Activated naive CD4-positive, alpha-beta T cell treated with Interleukin-2 at 50 U/mL for 16 hours (primary cell): ENCODE measurements at regions not wholly inside any gene's neighbourhood (a gene's known extent, or its start where the extent isn't known, plus 50 kb on each side); places are given as distances from the start of the nearest gene placed in this dataset.

Source experiments
- DNase-seq: peaks from one replicate; pipeline ENCODE4 v3.0.0-alpha.2; 2020

DNA sequence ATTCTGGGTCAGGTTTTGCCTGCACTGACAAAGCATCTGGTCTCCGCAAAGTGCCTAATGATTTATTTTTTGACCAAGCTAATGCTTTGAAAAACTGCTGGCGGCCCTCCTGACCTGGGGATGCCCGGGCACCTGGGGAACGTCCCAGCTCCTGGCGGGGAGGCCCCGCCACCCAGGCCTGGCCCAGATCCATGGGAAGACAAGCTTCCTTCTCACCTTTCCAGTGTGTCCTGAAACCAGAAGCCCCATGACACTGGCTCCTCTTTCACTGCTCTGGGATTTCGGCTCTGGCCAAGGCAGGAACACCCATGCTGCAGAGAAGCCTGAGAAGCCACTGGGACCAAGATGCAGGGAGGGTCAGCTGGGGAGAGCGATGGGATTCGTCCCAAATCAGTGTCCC, 144.1 kb downstream of the SEC61B start:
- no peak for DNase-seq

DNA sequence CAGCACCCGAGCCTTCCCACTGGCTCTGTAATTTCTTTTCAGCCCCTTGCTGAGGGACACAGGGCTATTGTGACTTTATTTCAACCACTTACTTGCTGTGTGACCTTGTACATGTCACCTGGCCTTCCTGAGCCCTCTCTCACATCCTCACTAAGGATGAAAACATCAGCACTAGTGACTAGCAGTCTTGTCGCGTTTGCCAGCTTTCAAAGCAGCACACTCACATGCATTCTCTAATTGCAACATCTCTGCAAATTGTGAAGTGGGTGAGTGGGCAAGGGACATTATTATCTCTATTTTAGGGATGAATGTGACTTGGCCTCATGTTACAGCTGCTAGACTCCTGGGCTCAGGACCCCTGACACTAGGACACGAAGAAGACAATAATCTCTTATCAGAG, 144.5 kb downstream of the SEC61B start:
- DNase-seq: no peak

DNA sequence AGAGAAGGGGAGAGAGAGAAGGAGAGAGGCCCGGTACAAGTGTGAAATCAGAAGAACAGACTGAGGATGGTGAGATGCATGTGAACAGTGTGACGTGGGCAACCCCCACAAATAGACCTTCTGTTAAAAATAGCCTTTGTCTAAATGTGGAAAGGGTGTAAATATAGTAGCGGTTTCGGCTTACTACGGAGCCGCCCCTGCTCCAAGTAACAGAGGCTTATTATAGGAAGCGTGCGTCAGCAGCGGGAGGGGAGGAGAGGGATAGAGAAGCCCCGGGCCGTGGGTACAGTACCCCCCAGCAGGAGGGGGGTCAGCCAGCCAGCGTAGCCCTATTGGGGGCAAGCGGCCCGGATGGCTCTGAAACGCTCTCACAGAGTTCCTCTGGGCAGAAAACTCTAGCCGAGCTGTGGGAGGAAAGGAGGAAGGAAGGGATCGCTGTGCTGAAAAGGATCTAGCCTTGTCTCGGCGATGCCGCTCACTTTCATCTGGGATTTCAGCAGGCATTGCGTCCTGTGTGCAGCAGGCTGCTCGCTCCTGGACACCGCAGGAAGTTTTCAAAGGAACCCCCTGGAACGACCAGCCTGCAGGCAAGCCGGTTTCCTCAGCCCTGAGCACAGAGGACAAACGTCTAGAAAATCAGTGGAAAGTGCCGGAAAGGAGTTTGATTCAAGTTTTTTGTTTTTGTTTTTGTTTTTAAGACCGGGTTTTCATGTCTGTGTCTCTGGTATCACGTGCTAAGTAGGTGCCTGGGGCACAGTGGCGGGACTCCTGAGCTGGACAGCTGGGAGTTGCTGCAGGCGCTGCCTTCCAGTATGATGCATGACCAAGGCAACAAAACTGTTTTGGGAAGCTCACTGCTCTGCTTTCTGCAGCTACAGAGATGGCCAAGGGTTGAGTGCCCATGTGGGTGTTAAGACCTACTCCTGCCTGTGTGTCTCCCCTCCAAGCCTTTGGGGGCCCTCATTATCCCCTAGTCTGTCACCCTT, 146.6 kb downstream of the SEC61B start:
- no peak for DNase-seq

DNA sequence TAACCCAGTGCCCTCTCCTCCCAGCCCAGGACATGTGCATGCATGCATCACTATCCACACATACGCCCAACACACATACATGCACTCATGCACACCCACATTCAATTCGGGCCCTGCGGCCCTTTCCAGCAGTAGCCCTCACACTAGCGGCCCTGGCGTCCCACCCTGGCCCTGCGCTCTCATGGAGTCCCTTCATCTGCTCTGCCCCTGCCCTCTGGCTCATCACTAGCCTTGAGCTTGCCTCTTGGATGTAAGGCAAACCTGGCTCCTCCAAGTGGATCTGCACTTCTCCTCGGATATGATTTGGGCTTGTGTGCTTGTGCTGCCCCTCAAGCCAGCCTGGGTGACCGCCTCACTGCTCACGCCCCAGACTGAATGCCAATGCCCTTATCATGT, 147.2 kb downstream of the SEC61B start:
- no peak for DNase-seq

DNA sequence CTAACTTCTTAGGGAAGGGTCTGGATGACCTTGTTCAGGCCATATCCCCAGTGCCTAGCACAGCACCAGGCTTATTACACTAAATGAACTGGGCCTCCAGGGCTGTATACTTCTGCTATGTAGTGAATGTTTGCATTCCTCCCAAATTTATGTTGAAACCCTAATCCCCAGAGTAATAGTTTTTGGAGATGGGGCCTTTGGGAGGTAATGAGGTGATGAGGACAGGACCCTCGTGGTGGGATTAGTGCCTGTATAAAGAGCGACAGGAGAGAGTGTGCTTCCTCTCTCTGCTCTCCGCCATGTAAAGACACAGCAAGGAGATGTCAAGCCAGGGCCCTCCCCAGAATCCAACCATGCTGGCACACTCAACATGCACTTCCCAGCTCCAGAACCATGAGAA, 148.3 kb downstream of the SEC61B start:
- DNase-seq: no peak

DNA sequence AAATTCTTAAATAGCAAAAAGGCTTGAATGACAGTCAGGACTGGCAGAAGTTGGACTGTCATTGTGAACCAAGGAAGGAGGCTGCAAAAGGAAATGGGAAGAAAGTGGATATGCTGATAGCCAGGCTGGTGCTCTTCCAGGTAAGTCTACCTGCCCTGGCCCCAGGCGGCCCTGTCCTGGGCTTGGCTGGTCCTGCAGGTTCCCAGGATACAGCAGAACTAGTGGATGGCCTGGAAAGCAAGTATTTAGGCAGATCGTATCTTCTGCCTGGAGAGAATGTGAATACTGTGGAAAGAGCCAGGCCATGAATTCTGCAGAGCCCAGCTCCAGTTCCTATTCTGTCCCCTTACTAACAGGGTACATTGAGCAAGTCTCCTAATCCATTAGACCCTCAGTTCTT, 149.3 kb downstream of the SEC61B start:
- no peak for DNase-seq

DNA sequence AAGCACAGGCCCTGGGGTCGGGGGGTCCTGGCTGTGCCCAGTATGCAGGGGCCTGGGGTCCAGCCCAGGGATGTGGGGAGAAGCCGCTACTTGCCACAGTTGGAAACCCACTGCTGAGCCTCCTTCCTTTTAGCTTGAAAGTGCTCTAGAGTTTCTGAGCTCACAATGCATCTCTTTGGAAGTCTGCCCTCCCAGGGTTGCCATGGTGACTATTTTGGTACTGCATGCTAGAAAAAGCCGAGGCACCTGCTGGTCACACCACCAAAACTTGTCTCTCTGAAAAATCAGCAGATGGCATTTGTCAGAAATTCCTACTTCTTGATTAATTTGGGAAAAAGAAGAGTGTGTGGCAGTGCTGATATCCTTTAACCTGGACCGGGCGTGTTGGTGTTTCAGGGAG, 151.8 kb downstream of the SEC61B start:
- DNase-seq: no peak

DNA sequence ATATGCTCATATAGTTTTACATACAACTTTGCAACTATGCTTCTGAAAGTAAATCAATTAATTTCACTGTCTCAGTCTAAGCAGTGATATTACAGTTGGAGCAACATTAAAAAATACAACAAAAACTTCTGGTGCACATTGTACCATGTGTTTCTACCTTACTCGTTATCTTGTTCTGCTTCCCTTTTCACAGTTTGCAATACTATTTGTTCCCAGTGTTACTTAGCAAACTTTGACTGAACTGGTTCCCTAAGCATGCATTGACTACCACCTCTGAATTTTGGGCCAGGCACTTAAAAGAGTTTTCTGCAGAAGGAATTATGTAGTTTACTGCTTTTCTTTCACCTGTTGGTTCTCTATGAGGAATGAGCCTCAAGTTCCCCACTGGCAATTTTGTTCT, 152.7 kb downstream of the SEC61B start:
- no peak for DNase-seq

DNA sequence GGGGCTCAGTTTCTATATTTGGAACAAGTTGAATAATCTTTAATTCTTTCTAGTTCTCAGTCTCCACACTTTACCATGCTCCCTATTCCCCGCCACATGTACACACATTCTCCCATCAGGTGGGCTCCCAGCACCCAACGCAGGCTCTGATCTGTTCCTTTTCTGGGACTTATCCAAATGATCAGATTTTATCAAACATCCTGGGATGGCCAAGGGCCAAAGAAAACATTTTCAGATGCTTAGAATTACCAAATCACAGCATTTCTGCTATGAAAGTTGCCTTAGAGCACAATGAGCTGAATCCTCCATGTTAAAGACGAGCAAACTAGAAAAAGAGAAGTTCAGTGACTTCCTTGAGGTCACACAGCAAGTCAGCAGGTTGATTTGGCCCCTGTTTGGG, 153.4 kb downstream of the SEC61B start:
- DNase-seq: no peak

DNA sequence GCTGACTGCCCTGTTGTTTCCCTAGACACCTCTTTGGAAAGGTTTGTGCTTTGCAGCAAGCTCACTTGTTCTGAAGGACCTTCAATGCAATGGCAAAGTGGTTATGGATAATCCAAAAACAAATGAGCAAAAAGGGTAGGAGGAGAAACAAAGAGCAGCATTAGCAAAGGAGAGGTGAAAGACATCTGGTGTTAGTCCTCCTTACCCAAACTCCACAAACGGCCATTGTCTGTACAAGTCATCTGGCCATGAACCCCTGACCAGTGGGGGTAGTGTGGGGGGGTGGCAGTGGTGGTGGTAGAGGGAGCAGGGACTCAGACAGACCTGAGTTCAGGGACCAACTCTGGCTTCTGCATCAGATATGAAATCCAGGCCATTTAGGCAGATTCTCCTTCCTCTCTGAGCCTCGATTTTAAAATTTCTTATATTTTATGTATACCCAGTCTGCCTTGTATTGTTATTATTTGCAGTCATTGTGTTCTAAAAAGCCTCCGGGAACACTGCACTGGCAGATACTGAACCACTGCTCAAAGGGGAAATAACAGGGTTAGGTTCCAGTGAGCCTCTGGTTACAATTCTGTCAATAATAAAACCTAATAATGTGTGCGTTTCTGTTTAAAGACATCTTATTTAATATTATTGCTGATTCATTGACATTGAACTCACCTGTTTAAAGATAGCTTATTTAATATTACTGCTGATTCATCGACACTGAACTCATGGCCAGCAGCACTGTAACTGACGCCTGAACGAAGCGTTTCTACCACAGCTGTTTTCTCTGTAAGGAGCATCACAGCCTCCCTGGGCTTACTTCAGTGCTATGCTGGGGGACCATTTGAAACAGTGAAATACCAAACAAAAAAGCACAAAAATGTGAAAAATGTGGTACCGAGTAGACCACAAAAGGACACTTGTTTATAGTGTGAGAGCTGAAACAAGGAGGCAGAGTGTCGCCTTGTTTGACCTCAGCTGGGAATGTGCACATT, 156.0 kb downstream of the SEC61B start:
- DNase-seq: no peak

DNA sequence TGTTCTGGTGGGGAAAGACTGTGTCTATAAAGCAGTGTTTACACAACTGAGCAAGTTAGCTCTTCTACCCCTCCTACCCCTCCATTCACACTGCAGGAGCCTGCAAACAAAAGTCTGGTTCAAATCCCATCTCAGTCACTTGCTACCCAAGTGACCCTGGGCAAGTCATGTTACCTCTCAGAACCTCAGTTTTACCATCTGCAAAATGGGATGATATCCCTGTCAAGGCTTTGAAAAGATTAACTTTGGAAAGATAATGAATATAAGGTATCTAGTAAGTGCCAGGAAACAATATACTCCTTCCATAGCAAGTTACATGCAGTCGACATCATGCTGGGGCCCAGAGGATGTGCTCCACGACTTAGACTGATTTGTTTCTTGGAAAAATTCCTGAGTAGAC, 161.5 kb downstream of the SEC61B start:
- no peak for DNase-seq

DNA sequence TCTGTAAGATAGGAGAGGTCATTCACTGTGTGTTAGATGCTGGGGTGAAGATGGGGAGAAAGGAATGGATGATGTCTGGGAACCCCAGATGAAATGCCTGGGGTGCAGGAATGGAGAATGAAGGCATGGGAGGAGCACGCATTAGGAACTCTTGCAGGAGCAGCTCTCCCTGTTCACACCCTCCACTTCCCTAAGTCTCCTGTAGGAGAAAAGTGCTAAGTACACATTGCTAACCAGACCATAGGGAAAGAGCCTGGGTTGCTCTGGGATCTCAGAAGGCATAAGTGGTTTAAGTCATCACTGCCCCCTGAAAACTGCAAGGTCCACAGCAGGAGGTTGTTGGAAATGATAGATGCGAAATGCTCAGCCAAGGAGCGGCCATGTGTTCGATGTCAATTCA, 163.1 kb downstream of the SEC61B start:
- DNase-seq: no peak

DNA sequence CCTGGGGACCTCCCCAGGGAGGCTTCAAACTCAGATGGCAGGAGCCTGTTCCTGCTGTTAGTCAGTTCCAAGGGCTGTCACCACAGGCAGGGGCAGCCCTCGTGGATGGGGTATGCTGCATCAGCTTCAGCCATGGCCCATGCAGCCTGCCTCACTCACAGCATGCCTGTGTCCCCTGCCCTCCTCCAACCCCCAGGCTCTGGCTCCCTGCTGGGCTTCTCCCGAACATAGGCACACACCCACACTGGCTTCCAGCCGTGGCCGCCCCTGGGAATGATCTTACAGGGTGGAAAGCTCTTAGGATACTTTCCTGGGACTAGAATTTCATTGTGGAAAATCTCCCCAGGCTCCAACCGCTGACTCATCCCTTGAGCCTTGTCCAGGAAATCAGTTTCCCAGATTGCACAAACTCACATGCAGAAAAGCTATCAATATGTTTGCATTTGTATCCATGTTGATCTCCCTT, 163.8 kb downstream of the SEC61B start:
- no peak for DNase-seq

DNA sequence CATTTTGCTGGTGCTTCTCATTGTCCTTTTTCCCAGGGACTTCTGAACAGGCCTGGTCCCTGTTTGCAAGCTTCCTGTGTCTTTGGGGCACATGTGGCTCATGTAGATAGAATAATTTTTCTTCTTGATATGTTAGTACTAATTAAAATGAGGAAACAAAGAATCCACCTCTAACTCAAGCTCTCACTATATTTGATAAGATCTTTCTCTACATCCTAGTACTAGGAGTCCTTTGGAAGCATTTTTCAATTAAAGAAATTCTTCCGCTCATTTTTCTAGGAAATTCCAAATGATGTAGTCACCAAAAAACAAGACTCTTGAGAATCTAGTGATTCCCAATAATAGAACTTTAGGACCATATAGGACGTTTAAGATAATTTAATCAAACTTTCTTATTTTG, 165.3 kb downstream of the SEC61B start:
- no peak for DNase-seq

DNA sequence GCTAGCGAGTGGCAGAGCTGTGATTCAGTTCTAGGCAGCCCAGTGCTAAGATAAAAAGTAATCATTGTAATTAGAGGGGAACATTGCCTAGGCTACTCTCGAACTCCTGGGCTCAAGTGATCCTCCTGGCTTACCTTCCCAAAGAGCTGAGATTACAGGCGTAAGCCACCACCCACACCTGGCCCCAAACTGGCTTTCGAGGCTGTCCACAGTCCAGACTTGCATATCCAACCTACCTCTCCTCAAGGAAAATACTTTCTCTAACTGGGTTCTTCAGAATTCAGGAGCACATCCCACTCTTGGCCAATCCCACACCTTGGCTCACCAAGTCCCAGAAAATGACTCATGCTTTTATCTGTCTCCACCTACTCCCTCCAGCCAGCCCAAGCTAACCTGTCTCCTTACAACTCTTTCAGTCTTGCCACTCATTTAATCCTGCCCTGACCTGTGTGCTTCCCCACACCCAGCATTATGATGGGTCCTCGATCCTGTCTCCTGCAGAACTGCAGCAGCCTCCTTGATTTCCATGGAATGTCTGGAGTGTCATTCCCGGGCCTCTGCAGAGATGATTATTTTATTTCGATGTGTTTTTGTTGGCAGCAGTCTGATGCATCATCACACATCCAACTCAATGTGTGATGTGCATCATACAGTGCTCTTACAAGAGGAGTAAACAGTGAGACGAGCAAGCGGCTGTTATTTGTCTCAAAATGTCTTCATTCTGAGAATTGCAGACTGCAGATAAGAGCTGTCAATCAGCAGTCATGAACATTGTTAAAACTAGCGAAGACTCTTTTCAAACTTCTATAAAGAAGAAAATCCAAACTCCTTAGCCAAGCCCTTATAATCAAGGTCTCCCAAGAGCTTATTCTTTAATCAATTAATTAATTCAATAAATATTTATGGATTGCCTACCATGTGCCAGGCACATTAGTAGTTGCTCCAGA, 167.3 kb downstream of the SEC61B start:
- no peak for DNase-seq

DNA sequence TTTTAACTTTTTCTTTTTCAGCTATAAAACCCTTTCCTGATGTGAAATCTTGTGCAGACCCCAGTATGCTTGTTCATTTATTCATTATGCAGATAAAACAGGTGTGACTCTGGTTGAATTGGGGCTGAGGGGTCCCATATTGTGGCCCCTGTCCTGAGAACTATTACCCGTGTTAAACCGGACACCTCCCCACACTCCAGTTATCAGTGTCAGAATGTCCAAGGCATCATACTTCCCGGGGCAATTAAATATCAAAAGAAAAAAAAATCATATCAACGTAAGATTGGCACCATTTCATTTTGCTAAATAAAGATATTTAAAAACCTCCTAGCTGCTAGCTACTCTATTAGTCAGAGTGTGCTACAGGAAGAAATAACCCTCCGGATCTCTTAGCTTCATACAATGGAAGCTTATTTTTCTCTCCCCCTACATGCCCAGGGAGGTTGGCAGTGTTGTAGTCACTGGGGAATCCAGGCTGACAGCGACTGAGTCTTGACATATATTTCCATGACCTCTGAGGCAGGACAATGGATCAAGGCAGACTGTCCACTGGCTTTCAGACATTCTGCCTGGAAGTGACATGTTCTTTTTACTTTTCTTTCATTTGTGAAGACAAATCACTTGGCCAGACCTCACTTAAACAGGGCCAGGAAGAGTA, 170.0 kb downstream of the SEC61B start:
- DNase-seq: no peak

DNA sequence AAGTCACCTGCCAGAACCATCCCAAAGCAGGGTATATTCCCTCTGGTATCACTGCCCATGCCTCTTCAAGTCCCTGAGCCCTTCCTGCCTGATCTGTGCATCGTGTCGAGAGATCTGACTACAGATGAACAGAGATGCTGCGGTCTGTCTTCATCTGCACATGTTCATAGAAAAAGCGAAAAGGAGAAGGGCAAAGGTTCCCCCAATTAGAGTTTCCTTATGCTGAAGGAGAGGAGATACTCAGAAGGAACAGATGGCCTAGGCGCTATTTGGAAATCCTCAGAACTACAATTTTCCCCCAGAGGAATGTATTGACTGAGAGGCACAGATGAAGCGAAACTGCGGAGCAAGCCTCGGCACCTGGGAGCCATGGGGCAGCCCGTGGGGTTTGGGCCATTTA, 170.9 kb downstream of the SEC61B start:
- DNase-seq: no peak

DNA sequence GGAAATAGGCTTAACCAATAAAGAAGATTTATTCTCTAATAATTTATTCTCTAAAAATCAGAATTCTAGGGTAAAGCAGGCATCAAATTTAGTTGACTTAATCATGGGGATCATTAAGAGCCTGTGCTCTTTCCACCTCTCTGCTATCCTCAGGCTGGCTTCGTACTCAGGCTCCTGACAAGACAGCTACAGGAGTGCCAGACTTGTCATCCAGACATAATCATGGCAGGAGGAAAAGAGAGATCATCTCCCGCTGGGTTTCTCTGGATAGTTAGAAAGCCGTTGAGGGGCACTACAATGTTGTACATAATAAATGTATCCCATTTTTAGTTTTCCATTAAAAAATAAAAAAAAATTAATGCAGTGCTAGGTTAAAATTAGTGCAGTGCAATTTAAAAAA, 171.9 kb downstream of the SEC61B start:
- no peak for DNase-seq

DNA sequence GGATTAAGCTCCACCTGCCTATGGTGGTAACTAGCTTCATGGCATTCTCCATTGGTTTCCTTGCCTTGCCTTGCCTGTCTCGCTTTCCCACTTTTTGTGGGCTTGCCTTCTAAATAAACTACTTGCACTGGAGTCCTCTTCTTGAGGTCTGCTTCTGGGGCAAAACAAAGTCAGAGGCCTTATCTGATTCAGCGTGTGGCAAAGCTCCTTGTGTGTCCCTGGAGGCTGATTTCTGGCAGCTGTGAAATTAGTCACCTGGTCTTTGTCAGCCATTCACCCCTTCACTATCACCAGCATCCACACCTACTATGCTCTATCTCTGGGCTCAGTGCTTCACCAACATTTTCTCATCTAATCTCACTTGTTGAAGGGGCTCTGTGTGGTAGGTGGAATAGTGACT, 176.2 kb downstream of the SEC61B start:
- DNase-seq: no peak

DNA sequence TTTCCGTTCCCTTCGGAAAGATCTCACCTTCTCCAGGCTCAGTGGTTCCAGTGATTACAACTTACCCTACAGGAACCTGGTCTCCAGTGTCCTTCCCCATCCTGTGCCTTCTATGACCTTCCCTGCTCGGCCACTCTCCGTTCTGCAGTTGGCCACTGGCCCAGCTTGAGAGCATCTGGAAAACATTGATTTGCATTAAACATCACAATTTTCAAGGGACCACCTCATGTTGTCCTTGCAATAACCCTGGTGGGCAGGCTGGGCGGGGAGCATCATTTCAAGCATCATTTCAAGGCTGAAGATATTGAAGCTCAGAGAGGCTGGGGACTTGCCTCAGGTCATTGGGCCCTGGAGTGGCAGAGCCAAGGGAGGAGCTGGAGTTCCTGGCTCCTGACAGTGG, 177.4 kb downstream of the SEC61B start:
- no peak for DNase-seq

DNA sequence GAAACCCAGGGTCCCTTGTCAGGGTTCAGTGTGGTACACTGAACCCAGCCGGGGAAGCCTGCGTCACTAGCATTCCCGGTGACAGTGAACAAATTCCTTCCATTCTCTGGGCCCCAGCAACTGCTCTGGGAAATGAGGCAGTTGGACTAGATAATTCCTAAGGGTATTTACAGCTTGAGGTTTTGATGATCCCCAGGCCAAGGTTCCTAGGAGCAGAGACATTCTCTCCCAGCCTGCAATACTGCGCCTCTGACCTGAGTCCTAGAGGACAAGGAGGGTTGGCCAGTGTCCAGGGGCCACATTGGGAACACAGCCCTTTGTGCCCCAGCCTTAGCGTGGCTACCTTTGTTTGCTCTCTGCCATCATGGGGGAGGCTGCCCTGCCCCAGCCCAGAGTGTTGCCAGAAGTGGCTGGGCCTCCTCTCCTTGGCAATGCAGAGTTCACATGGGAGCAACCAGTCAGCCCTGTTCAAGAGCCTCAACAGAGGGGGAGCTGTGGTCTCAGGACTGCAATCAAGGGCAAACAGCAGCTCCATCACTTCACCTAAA, 178.2 kb downstream of the SEC61B start:
- no peak for DNase-seq
